NOMO-1 (cell line): ENCODE measurements at regions not wholly inside any gene's neighbourhood (a gene's known extent, or its start where the extent isn't known, plus 50 kb on each side); places are given as distances from the start of the nearest gene placed in this dataset.
"Not testable (repeated sequence)": the region's sequence is repeated elsewhere in the genome, so short reads cannot be mapped to it uniquely, and the experiment has no call there.

Experiments used
- DNase-seq, 2 experiments: peaks; one replicate each; lab custom pipeline; 2025; ENCODE audit not compliant: unreplicated experiment in 2 of 2; lab: John Stamatoyannopoulos, UW

DNA sequence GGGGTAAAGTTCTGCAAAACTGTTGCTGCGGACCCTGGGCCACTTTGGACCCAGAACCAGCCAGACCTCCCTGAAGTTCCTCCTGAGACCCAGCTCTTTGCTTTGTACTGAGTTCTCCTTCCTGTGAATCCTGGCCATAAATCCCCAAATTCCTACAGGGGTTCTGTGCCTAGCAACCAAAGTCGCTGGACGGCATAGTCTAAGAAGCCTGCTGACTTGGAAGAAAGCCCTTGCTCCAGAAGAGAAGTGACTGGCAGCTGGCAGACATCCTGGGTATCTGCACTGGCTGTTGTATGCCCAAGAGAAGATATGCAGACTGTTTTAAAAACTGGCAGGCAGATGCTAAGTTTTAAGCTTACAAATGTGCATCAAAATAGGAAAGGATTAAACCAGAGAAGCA lies 99.9 kb upstream of the SLC24A4 start:
- no peak for DNase-seq

DNA sequence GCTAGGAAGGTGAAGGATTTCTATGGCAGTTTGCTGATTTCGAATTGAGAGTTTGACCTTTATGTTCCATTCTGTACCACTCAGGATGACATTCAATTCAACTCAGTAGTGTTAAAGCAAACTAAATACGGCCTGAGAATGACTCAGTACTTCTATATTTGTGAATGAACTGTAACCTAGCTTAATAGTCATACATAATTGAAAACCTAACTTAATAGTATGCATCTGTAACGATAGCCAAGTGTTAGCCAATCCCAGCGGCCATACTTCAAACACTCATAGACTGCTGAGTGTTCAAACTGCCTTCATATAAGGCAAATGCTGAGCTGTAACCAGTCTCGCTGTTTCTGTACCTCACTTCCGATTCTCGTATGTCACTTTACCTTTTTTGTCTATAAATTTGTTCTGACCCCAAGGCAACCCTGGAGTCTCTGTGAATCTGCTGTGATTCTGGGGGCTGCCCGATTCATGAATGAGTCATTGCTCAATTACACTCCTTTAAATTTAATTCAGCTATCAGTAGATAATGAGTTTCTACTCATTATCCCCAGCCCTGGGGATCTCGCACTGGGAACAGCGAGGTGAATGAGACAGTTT lies 98.5 kb upstream of the SLC24A4 start:
- peak in 1 of 2 experiments; percentile 58 for DNase-seq

DNA sequence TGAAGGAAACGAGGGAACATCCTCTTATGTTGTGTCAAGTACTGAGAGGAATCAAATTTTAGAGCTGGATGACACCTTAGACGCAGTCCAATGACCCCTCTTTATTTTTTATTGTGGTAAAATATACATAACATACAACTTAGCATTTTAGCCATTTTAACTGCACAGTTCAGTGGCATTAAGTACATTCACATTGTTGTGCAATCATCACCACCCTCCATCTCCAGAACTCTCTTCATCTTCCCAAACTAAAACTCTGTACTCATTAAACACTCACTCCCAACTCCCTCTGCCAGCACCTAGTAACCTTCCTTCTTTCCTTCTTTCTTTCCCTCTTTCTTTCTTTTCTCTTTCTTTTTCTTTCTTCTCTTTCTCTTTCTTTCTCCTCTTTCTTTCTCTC lies 97.2 kb upstream of the SLC24A4 start:
- DNase-seq, result no peak

DNA sequence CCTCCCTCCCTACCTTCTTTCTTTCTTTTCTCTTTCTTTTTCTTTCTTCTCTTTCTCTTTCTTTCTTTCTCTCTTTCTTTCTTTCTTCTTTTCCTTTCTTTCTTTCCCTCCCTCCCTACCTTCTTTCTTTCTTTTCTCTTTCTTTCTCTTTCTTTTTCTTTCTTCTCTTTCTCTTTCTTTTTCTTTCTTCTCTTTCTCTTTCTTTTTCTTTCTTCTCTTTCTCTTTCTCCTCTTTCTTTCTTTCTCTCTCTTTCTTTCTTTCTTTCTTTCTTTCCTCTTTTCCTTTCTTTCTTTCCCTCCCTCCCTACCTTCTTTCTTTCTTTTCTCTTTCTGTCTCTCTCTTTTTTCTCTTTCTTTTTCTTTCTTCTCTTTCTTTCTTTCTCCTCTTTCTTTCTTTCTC lies 96.8 kb upstream of the SLC24A4 start:
- not testable (repeated sequence) for DNase-seq

DNA sequence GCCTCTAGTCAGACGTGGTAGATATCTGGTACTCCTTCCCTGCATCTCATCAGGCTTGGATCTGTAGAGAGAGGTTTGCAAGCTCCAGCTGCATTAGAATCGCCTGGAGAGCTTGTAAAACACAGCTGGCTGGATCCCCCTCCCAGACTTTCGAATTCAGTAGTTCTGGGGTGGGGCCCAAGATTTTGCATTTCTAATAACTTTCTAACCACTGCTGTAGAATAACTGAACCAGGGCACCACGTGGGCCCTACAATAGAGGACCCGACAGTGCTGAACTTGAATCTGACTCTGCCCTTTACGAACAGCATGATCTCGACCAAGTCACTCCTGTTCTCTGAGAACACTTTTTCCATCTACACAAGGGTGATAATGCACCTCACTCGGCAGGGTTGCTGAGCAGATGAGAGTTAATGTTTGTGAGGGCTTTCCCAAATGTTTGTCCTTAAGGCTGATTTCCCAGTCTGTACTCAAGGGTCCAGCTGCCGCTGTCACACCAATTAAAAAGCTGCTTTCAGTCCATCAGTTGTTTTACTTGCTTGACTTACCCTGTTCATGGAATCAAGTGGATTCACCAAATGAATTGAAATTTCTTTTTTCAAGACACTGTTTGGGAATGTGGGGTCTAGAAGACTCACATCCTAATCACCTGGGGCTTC lies 86.6 kb upstream of the SLC24A4 start:
- DNase-seq, result no peak

DNA sequence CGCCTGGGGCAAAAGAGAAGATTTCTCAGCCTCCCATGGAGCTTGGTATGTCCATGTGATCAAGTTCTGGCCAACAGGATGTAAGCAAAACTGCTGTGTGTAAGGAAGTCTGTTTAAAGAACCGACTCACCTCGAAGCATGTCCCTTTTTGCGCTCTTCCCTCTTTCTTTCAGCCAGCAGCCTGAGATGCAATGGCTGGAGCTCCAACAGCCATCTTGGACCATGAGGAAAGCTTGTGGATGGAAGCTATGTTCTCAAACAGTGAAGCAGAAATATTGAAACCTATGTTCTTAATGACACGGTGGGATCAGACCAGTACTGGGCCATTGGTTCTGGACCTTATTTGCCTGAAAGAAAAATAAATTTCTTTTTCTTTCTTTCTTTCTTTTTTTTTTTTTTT lies 82.3 kb upstream of the SLC24A4 start:
- DNase-seq, result no peak

DNA sequence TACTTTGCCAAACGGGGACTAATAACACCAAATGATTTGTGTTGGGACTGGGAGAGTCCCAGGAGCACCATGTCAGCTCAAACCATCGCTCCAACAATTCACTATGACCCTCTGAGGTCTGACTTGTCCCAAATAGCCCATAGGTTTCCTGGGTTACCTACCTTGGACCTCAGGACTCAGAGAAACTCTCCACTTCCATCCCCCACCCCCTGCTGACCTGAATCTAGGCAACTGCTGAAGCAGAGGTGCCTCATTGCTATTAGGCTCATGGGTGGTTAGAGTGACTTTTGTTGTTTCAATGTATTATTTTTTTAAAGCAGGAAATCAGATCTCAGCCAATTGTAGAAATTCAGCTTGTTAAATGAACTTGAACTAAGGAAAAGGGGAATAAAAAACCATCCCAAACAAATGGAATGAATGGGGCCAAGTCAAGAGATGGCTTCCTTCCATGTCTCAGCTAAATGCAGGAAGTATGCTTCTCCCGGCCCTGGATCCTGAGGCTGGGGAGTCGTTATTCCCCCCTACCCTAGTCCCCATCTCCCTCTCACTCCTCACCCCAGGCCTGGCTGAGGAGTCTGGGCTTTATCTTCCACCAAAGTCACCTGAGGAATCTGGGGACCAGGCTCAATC lies 80.9 kb upstream of the SLC24A4 start:
- no peak for DNase-seq

DNA sequence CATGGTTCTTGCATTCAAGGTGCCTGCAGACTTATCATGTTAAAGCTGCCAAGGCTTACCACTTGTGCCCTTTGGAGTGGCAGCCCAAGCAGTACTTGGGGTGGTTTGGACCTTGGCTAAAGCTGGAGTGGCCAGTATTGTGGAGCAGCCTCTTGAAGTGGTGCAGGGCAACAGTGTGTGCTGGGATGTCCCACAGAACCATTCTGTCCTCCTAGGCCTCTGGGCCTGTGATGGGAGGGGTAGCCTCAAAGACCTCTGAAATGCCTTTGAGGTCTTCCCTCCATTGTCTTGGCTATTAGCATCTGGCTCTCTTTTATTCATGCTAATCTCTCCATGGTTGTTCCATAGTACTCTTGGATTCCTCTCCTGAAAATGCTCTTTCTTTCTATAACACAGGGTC lies 78.2 kb upstream of the SLC24A4 start:
- no peak for DNase-seq

DNA sequence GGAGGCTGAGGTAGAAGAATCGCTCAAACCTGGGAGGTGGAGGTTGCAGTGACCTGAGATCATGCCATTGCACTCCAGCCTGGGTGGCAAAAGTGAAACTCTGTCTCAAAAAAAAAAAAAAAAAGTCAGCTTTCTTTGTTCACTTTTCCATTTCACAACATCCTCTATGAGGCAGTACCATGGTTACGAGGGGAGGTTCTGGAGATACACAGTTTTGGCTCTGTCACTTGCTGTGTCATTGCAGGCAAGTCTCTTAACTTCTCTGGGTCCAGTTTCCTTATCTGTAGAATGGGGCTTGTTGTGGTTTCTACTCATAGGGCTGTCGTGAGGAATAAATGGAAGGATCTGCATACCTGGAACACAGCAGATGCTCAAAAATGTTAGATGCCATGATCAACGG lies 75.6 kb upstream of the SLC24A4 start:
- peak; percentile 71 to 79 for DNase-seq

DNA sequence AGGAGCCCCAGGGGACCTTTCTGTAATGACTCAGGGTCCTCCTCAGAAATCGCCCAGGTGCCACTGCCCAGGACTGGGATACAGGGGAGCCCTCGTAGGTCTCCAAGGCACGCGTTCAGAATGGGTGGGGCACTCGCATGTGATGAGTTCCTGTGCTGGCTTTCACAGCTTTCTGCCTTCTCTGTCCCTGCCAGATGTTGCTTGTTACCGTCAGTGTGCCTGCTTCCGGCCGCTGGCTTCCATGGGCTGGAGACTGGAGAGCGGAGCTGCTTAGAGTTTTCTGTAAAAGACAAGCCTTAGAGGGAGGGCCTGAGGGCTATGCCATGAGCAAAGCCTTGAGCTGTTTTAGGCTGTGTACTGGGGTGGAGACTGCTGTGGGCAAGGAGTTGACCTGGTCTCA lies 75.0 kb upstream of the SLC24A4 start:
- DNase-seq, result no peak

DNA sequence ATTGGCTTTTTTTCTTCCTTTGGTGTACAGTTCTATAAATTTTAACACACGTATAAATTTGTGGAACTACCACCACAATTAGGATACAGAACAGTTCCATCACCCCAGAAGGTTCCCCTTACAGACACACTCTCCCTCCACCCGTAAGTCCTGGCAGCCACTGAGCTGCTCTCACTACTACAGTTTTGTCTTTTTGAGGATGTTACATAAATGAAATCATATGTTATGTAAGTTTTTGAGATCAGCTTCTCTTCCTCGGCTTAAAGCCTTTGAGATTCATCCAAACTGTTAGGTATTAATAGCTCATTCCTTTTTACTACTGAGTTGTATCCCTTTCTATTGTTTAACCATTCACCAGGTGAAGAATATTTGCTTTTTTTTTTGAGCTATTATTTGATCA lies 74.3 kb upstream of the SLC24A4 start:
- peak; percentile 57 to 78 for DNase-seq

DNA sequence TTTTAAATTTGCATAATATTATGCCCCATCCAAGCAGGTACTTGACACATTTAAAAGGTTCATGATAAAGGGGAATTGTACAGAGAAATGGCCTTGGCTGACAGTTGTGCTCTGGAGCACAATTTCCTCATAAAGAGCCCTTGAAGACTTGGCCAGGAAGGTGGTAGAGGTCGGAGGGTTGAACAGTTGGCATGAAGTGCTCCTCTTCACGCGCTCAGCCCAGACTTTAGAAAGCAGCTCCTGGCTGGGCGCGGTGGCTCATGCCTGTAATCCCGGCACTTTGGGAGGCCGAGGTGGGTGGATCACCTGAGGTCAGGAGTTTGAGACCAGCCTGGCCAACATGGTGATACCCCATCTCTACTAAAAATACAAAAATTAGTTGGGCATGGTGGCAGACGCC lies 72.6 kb upstream of the SLC24A4 start:
- not testable (repeated sequence) for DNase-seq

DNA sequence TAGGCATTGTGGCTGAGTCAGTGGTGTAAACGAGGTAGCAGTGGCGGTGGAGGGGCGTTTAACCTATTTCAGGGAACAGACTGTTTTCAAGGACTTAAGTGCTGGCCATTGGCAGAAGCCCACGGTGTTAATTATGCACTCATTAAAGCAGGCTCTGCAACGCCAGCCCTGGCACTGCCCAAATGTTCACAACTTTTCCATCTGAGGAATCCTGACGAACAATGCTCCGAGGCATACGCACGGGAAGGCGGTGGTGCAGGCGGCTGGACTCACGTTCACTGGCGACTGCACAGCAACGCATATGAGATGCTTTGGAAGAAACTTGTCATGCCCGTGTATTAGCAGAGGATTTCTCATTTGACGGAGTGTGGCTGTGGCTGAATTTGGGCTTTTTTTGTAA lies 70.6 kb upstream of the SLC24A4 start:
- no peak for DNase-seq

DNA sequence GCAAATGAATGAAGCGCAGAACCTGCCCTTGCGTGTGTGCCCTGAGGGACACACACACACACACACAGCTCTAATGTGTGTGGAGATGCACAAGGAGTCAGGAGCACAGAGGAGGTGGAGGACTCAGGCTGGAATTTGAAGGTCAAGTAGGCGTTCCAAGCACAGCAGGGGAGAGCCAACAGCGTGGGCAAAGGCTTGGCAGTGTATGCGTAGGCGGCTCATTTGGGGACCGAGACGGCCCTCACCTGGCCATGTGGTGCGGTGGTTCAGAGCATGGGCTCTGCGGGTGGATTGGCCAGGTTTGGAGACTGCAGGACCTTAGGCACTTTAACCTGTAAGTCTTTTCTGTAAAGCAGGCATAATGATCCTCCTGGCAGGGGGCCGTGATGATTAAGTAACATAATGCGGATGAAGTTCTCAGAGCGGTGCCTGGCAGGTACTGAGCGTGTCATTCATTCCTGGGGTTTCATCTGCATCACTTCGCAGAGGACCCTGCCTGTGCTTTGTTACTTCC lies 69.5 kb upstream of the SLC24A4 start:
- DNase-seq, result no peak

DNA sequence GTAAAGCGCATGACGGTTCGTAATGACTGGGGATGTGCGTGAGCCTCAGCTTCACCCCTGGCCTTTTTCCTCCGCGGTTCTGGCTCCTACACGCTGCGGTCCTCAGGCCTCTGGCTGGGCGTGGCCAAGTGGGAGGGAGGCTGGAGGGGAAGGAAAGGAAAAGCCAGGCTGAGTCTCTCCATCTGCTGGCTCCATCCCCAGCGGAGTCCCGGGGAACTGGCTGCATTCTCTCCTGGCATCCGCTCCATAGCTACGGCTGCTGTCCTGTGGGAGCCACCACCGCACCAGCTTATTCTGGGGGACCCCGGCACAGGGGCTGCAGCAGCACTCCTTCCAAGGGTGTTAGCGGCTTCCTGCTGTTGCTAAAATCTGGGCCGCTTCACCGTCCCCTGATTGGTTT lies 68.2 kb upstream of the SLC24A4 start:
- no peak for DNase-seq

DNA sequence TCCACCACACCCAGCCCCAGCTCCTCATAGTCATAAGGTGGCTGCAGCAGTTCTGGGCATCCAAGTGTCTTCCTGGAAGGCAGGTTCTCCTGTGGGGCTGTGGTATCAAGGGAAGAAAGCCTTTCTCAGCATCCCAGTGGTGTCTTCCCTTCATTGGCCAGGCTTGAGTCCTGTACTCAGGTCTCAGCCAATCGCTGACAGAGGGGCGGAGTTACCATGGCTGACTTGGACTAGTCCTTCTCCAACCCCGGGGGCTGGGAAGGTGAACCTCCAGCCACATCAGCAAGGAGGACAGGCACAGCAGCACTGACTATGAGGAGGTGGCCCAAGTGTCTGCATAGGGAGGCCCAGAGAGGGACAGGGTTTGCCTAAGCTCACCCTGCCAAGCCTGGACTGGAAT lies 64.0 kb upstream of the SLC24A4 start:
- no peak for DNase-seq

DNA sequence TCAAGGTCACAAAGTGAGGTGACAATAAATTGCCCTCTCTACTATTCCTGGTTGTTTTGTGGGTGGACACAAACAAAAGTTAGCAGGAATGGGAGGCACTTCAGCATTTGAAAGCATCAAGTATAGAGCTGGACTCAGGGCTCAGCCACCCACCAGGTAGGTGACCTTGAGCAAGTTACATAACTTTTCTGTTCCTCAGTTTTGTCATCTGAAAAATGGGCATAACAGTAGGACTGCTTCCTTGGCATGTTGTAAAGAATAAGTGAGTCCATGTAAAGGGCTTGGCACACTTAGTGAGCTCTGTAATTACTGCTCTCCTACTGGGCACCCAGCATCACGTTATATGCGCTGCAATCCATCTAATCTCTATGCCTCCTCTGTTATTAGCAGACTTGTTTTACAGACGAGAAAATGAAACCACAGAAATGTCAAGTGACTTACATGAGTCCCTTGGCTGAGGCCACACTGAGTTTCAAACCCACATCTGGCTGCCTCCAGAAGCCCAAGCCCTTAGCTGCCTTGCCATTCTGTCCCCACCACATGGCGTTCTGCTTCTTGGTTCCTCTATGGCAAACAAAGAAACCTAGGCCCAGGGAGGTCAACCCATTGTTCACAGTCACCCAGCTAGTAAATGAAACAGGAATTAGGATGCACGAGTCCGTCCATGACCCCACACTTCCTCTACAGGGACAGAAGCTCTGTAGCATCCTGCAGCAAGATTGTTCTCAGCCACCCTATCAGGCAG lies 63.2 kb upstream of the SLC24A4 start:
- DNase-seq, result peak in 1 of 2 experiments; percentile 69

DNA sequence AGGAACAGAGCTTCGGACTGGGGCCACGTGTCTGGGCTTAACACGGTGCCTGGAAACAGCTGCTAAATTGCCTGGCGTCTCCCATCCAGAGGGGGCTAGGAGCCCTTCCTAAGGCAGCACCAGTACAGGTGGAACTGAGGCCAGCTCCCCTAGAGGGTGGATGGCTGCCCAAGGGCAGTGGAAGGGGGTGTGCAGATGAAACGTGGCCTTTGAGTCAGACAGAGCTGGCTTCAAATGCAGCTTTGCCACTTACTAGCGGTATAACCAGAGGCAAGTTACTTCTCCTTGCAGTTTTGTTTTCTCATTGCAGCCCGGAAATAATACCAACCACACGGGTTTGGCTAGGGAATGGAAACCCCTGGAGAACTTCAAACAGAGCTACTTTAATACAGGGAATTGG lies 59.3 kb upstream of the SLC24A4 start:
- DNase-seq, result peak; percentile 38 to 58

DNA sequence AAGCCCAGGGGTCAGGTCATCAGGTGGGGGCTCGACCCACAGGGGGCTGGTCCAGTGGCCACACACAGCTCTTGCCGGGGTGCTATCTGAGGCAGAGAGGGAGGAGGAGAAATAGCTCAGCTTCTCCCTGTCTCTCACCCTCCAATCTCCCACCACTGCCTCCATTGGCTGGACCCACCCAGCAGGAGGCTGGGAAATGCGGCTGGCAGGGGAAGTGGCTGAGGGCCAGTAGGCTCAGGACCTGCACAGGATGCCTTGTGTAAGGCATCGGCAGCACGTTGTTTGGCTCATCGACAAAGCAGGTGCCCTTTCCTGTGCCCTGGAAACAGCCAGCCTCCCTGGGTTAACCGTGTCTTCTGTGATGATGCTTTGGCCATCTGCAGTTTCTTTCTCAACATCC lies 58.8 kb upstream of the SLC24A4 start:
- peak; percentile 19 to 32 for DNase-seq

DNA sequence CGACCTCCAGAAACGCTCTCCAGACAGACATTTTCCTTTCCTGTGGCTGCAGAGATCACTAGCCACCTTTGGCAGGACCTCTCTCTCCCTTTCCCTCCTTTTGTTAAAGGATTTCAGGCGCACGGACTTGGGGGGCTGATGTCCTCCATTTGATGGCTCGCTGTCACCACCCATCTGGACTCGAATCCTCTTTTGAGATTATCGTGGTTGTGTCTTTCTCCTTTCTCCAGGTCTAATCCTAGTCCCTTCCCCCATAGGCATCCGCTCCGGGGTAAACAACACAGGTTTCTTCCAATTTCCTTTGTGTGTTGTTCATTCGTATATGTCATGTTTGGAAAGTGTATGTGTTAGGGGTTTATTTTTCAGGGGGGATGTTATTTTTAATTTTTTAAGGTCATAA lies 56.7 kb upstream of the SLC24A4 start:
- DNase-seq, result no peak
